Liver (tissue), 8 donors: ENCODE measurements at regions not wholly inside any gene's neighbourhood (a gene's known extent, or its start where the extent isn't known, plus 50 kb on each side); places are given as distances from the start of the nearest gene placed in this dataset.

Experiments
- DNase-seq: peaks from one replicate; pipeline ENCODE4 v3.0.0-alpha.2; 2017; ENCODE audit warnings: low spot score
- H3K27ac ChIP-seq, 2 donors: one replicate each; pipeline ENCODE4 v1.7.0; 2013; ENCODE audit warnings: inconsistent platforms in 2 of 2, low read length in 2 of 2, control low read depth in 1 of 2, low read depth in 1 of 2, mild to moderate bottlenecking in 1 of 2
- H3K27me3 ChIP-seq, 4 donors: one replicate each; pipeline versions ENCODE4 v1.6.1 to v1.7.0; 2013; ENCODE audit warnings: low read length in 3 of 4, inconsistent platforms in 1 of 4, mild to moderate bottlenecking in 1 of 4, moderate library complexity in 1 of 4; ENCODE audit not compliant: control insufficient read depth in 4 of 4, insufficient read depth in 4 of 4
- H3K36me3 ChIP-seq, 4 donors: one replicate each; pipeline versions ENCODE4 v1.6.1 to v1.7.0; 2013; ENCODE audit warnings: low read length in 3 of 4, mild to moderate bottlenecking in 3 of 4, low read depth in 1 of 4, moderate library complexity in 1 of 4; ENCODE audit not compliant: control insufficient read depth in 4 of 4, insufficient read depth in 3 of 4
- H3K4me1 ChIP-seq, 4 donors: one replicate each; pipeline versions ENCODE4 v1.6.1 to v1.7.0; 2013; ENCODE audit warnings: low read length in 3 of 4, mild to moderate bottlenecking in 3 of 4, moderate library complexity in 1 of 4; ENCODE audit not compliant: control insufficient read depth in 4 of 4, insufficient read depth in 4 of 4
- H3K4me3 ChIP-seq, 3 donors: one replicate each; pipeline versions ENCODE4 v1.6.1 to v1.7.0; 2013; ENCODE audit warnings: low read length in 3 of 3, control low read depth in 1 of 3, low read depth in 1 of 3, mild to moderate bottlenecking in 1 of 3
- H3K9ac ChIP-seq, 2 donors: one replicate each; pipeline ENCODE4 v1.7.0; 2013; ENCODE audit warnings: low read length in 2 of 2, mild to moderate bottlenecking in 2 of 2, moderate library complexity in 2 of 2, control low read depth in 1 of 2, low read depth in 1 of 2
- H3K9me3 ChIP-seq, 4 donors: one replicate each; pipeline versions ENCODE4 v1.6.1 to v1.7.0; 2013; ENCODE audit warnings: low read length in 3 of 4; ENCODE audit not compliant: control insufficient read depth in 4 of 4
- EGR1 ChIP-seq, 2 donors: IDR thresholded peaks; 2 replicates each; pipeline ENCODE4 v1.6.1; 2016 to 2018; ENCODE audit warnings: antibody characterized with exemption in 2 of 2, low read depth in 2 of 2
- FOXA1 ChIP-seq: IDR thresholded peaks from 2 replicates; pipeline ENCODE4 v1.6.1; 2016; ENCODE audit warnings: antibody characterized with exemption
- FOXA2 ChIP-seq: IDR thresholded peaks from 2 replicates; pipeline ENCODE4 v1.6.1; 2016; ENCODE audit warnings: antibody characterized with exemption
- GABPA ChIP-seq, 2 donors: IDR thresholded peaks in 1 of 2; conservative IDR thresholded peaks in 1 of 2; 2 replicates each; pipeline ENCODE4 v1.6.1; 2016; ENCODE audit warnings: antibody characterized with exemption in 2 of 2, mild to moderate bottlenecking in 1 of 2, moderate library complexity in 1 of 2
- HNF4A ChIP-seq, 2 donors: conservative IDR thresholded peaks; 2 replicates each; pipeline ENCODE4 v1.6.1; 2016; ENCODE audit warnings: antibody characterized with exemption in 2 of 2, mild to moderate bottlenecking in 2 of 2
- JUND ChIP-seq, 2 donors: IDR thresholded peaks; 2 replicates each; pipeline ENCODE4 v1.6.1; 2016; ENCODE audit warnings: antibody characterized with exemption in 2 of 2
- NR2F2 ChIP-seq: IDR thresholded peaks from 2 replicates; pipeline ENCODE4 v1.6.1; 2016; ENCODE audit warnings: antibody characterized with exemption
- RAD21 ChIP-seq, 2 donors: IDR thresholded peaks; 2 replicates each; pipeline ENCODE4 v1.6.1; 2016; ENCODE audit warnings: antibody characterized with exemption in 2 of 2, mild to moderate bottlenecking in 2 of 2
- RXRA ChIP-seq, 2 donors: IDR thresholded peaks; 2 replicates each; pipeline ENCODE4 v1.6.1; 2017 to 2018; ENCODE audit warnings: antibody characterized with exemption in 2 of 2, mild to moderate bottlenecking in 1 of 2
- SP1 ChIP-seq: IDR thresholded peaks from 2 replicates; pipeline ENCODE4 v1.6.1; 2018; ENCODE audit warnings: antibody characterized with exemption, mild to moderate bottlenecking
- TAF1 ChIP-seq: conservative IDR thresholded peaks from 2 replicates; pipeline ENCODE4 v1.6.1; 2016; ENCODE audit warnings: antibody characterized with exemption, mild to moderate bottlenecking
- whole genome bisulfite sequencing: extraction: QIAGEN DNeasy Blood & Tissue Kit; methylation state at CpG from one replicate; pipeline ENCODE4 v1.1.7; 2013; 5-methylcytosine and 5-hydroxymethylcytosine counted together
- TF ChIP-seq, protein P1 (sequence below): IDR thresholded peaks from 2 replicates; pipeline ENCODE4 v1.6.1; 2016; ENCODE audit warnings: antibody characterized with exemption, mild to moderate bottlenecking
- TF ChIP-seq, protein P2 (sequence below): IDR thresholded peaks from 2 replicates; pipeline ENCODE4 v1.6.1; 2016; ENCODE audit warnings: antibody characterized with exemption
- TF ChIP-seq, protein P3 (sequence below): IDR thresholded peaks from 2 replicates; pipeline ENCODE4 v1.6.1; 2016; ENCODE audit warnings: antibody characterized with exemption
- TF ChIP-seq, protein P4 (sequence below): IDR thresholded peaks from 2 replicates; pipeline ENCODE4 v1.6.1; 2016; ENCODE audit warnings: antibody characterized with exemption
- TF ChIP-seq, protein P5 (sequence below): fragments of 150-350 bp; IDR thresholded peaks from 2 replicates; pipeline ENCODE4 v1.5.1; 2017; ENCODE audit warnings: improper control_type of control experiment, low read depth, low read length; ENCODE audit not compliant: missing input control
- donor health status: healthy.
- donor health status: healthy.
- donor health status: healthy.
- donor health status: healthy.
- donor health status: healthy.

DNA sequence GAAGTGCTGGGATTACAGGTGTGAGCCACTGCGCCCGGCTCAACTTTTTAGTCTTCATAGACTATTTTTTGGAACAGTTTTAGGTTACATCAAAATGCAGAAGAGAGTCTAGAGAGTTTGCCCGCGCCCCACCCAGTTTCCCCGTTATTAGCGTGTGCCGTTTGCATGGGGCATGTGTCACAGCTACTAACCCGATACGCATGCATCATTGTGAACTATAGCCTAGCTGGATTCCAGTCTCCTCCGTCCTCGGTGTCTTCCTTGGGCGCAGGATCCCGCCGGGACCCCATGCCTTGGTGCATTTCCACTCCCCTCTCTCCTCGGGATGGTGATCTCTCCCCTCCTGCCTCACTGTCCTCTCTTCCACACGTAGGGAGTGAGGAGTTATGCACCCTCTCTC is 85.5 kb upstream of the ADRA2C start (continued):
- TF ChIP-seq, protein P1, sequence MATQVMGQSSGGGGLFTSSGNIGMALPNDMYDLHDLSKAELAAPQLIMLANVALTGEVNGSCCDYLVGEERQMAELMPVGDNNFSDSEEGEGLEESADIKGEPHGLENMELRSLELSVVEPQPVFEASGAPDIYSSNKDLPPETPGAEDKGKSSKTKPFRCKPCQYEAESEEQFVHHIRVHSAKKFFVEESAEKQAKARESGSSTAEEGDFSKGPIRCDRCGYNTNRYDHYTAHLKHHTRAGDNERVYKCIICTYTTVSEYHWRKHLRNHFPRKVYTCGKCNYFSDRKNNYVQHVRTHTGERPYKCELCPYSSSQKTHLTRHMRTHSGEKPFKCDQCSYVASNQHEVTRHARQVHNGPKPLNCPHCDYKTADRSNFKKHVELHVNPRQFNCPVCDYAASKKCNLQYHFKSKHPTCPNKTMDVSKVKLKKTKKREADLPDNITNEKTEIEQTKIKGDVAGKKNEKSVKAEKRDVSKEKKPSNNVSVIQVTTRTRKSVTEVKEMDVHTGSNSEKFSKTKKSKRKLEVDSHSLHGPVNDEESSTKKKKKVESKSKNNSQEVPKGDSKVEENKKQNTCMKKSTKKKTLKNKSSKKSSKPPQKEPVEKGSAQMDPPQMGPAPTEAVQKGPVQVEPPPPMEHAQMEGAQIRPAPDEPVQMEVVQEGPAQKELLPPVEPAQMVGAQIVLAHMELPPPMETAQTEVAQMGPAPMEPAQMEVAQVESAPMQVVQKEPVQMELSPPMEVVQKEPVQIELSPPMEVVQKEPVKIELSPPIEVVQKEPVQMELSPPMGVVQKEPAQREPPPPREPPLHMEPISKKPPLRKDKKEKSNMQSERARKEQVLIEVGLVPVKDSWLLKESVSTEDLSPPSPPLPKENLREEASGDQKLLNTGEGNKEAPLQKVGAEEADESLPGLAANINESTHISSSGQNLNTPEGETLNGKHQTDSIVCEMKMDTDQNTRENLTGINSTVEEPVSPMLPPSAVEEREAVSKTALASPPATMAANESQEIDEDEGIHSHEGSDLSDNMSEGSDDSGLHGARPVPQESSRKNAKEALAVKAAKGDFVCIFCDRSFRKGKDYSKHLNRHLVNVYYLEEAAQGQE: no peak
- no peak for TF ChIP-seq SP1
- TF ChIP-seq, protein P2, sequence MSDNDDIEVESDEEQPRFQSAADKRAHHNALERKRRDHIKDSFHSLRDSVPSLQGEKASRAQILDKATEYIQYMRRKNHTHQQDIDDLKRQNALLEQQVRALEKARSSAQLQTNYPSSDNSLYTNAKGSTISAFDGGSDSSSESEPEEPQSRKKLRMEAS: no peak
- no peak for TF ChIP-seq HNF4A (conservative IDR thresholded peaks at IDR 0.05)

DNA sequence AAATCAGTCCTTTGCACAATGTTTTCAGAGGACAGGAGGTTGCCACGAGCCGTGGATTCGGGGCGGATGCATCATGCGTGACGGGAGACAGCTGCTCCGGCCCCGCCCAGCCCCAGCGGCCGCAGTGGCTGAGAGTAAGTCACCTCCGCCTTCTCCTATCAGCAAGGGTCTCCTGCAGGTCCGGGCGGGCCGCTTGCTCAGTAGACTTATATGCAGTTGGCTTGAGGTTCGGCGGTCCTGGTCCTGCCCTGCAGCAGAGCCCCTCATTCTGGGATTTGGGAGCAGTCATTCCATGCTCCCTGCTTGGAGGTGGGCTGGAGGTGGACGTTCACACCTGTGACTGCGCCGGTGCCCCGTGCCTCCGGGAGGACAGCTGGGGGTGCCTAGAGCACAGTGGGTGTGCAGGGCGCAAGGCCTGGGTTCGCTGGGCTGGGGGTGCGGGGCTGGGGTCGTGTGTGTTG is 86.3 kb upstream of the ADRA2C start:
- no peak overlapping the region for H3K9ac ChIP-seq
- no peak overlapping the region for H3K27ac ChIP-seq
- no peaks in the 10 kb centered on the region for H3K9me3 ChIP-seq
- TF ChIP-seq NR2F2 (no peak), FOXA2 (no peak), RAD21 (IDR thresholded peaks at IDR 0.05) (no peak), SP1 (no peak), HNF4A (conservative IDR thresholded peaks at IDR 0.05) (no peak), RXRA (IDR thresholded peaks at IDR 0.05) (no peak)
- TF ChIP-seq, protein P3, sequence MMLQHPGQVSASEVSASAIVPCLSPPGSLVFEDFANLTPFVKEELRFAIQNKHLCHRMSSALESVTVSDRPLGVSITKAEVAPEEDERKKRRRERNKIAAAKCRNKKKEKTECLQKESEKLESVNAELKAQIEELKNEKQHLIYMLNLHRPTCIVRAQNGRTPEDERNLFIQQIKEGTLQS: no peak
- no peak overlapping the region for H3K4me3 ChIP-seq
- DNase-seq: no peak
- no peaks in the 10 kb centered on the region for H3K36me3 ChIP-seq
- H3K27me3 ChIP-seq: peaks cover 0 to 3% (median 0%) of the 10 kb centered on the region in 4 donors
- 74% methylated on average over 25 of the region's 25 CpGs for whole genome bisulfite sequencing
- H3K4me1 ChIP-seq: no peaks in the 10 kb centered on the region

DNA sequence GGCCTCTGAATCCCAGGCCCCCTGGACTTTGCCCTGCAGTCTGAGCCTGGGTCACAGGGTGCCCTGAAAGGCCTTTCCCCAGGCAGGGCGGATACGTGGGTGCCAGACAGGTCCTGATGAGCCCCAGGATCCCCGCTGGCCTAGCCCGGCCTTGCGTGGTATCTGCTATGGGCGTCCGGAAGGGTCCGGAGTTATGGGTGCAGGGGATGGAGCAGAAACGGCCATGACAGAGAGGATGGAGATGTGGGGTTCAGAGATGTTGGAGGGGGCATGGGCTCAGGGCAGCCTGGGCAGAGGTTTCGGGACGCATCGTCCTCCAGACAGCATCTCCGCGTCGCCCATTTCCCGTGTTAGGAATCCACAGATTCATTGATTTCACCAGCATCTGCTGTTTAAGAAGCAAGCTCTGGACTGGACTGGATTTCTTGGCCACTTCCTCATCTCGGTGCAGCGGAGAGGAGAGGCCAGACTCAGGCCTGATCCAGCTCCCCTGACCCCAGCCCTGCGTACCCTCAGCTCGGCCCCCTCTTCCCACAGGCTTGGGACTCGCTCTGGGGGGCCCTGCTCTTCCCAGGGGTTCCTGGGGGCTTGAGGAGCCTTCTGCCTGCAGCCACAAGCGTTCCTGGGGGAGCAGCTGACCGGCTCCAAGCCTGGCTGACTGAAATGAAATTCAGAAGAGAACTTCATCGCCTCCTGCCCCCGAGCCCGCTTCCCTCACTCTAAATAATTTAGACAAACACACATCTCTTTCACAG is 86.9 kb upstream of the ADRA2C start:
- 82% methylated on average over 26 of the region's 26 CpGs for WGBS
- no peak overlapping the region for H3K9ac ChIP-seq
- DNase-seq: no peak
- TF ChIP-seq, protein P4, sequence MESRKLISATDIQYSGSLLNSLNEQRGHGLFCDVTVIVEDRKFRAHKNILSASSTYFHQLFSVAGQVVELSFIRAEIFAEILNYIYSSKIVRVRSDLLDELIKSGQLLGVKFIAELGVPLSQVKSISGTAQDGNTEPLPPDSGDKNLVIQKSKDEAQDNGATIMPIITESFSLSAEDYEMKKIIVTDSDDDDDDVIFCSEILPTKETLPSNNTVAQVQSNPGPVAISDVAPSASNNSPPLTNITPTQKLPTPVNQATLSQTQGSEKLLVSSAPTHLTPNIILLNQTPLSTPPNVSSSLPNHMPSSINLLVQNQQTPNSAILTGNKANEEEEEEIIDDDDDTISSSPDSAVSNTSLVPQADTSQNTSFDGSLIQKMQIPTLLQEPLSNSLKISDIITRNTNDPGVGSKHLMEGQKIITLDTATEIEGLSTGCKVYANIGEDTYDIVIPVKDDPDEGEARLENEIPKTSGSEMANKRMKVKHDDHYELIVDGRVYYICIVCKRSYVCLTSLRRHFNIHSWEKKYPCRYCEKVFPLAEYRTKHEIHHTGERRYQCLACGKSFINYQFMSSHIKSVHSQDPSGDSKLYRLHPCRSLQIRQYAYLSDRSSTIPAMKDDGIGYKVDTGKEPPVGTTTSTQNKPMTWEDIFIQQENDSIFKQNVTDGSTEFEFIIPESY: no peak
- TF ChIP-seq FOXA2: no peak
- TF ChIP-seq RAD21 (IDR thresholded peaks at IDR 0.05): no peak
- TF ChIP-seq, protein P2: no peak
- TF ChIP-seq JUND (IDR thresholded peaks at IDR 0.05): no peak
- no peak for TF ChIP-seq EGR1 (IDR thresholded peaks at IDR 0.05; ENCODE audit: low read depth in 2 of 2)
- no peak for TF ChIP-seq NR2F2
- TF ChIP-seq RXRA (IDR thresholded peaks at IDR 0.05): no peak
- TF ChIP-seq HNF4A (conservative IDR thresholded peaks at IDR 0.05): no peak
- no peak for TF ChIP-seq TAF1
- TF ChIP-seq FOXA1: no peak
- TF ChIP-seq, protein P3: no peak
- TF ChIP-seq, protein P5, sequence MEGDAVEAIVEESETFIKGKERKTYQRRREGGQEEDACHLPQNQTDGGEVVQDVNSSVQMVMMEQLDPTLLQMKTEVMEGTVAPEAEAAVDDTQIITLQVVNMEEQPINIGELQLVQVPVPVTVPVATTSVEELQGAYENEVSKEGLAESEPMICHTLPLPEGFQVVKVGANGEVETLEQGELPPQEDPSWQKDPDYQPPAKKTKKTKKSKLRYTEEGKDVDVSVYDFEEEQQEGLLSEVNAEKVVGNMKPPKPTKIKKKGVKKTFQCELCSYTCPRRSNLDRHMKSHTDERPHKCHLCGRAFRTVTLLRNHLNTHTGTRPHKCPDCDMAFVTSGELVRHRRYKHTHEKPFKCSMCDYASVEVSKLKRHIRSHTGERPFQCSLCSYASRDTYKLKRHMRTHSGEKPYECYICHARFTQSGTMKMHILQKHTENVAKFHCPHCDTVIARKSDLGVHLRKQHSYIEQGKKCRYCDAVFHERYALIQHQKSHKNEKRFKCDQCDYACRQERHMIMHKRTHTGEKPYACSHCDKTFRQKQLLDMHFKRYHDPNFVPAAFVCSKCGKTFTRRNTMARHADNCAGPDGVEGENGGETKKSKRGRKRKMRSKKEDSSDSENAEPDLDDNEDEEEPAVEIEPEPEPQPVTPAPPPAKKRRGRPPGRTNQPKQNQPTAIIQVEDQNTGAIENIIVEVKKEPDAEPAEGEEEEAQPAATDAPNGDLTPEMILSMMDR: no peak
- TF ChIP-seq, protein P1: no peak
- no peak for TF ChIP-seq GABPA (IDR thresholded peaks at IDR 0.05 in 1 of 2, conservative IDR thresholded peaks at IDR 0.05 in 1 of 2)

More for the DNA sequence above, 86.9 kb upstream of the ADRA2C start:
- Histone ChIP-seq H3K4me3 (no peak overlapping the region), H3K27ac (no peak overlapping the region), H3K36me3 (no peaks in the 10 kb centered on the region), H3K9me3 (no peaks in the 10 kb centered on the region), H3K4me1 (no peaks in the 10 kb centered on the region), H3K27me3 (peaks cover 0 to 3% (median 0%) of the 10 kb centered on the region in 4 donors)
